Endodermal cell (in vitro differentiated cells): ENCODE measurements at regions not wholly inside any gene's neighbourhood (a gene's known extent, or its start where the extent isn't known, plus 50 kb on each side); places are given as distances from the start of the nearest gene placed in this dataset.

Experiments used
- DNase-seq: peaks from one replicate; pipeline ENCODE4 v3.0.0-alpha.2; 2017
- H3K27ac ChIP-seq: 2 replicates; pipeline ENCODE4 v1.5.1; 2013; ENCODE audit warnings: mild to moderate bottlenecking, low read depth, low read length, moderate library complexity
- H3K27me3 ChIP-seq: 2 replicates; pipeline ENCODE4 v1.6.1; 2013; ENCODE audit warnings: mild to moderate bottlenecking, low read length, moderate library complexity; ENCODE audit not compliant: insufficient read depth, control insufficient read depth, poor library complexity, severe bottlenecking
- H3K36me3 ChIP-seq: 2 replicates; pipeline ENCODE4 v1.7.0; 2013; ENCODE audit warnings: mild to moderate bottlenecking, low read length, moderate library complexity; ENCODE audit not compliant: control insufficient read depth, insufficient read depth
- H3K4me1 ChIP-seq: one replicate; pipeline ENCODE4 v1.7.0; 2013; ENCODE audit warnings: low read length; ENCODE audit not compliant: control insufficient read depth, insufficient read depth
- H3K4me3 ChIP-seq: 2 replicates; pipeline ENCODE4 v1.5.1; 2013; ENCODE audit warnings: mild to moderate bottlenecking, low read length, moderate library complexity
- H3K9ac ChIP-seq: 2 replicates; pipeline ENCODE4 v1.6.1; 2013; ENCODE audit warnings: mild to moderate bottlenecking, low read length, moderate library complexity; ENCODE audit not compliant: poor library complexity, severe bottlenecking; ENCODE audit errors: extremely low read depth
- H3K9me3 ChIP-seq: 2 replicates; pipeline ENCODE4 v1.6.1; 2013; ENCODE audit warnings: mild to moderate bottlenecking, low read length, moderate library complexity; ENCODE audit not compliant: control insufficient read depth
- H3K27ac Mint-ChIP-seq: 2 replicates; pipeline ENCODE4 v1.8.0; 2020; ENCODE audit warnings: mixed read lengths
- H3K27me3 Mint-ChIP-seq: 2 replicates; pipeline ENCODE4 v1.8.0; 2021; ENCODE audit warnings: mild to moderate bottlenecking, mixed read lengths; ENCODE audit not compliant: insufficient read depth
- H3K36me3 Mint-ChIP-seq: 2 replicates; pipeline ENCODE4 v1.8.0; 2020; ENCODE audit warnings: low read depth, mixed read lengths
- H3K4me1 Mint-ChIP-seq: 2 replicates; pipeline ENCODE4 v1.8.0; 2020; ENCODE audit warnings: mixed read lengths
- H3K4me3 Mint-ChIP-seq: 2 replicates; pipeline ENCODE4 v1.8.0; 2020; ENCODE audit warnings: mild to moderate bottlenecking, moderate library complexity, mixed read lengths
- H3K9me3 Mint-ChIP-seq: 2 replicates; pipeline ENCODE4 v1.8.0; 2020; ENCODE audit warnings: mild to moderate bottlenecking, mixed read lengths
- WGBS, 2 experiments: methylation state at CpG; one replicate each; pipeline versions ENCODE4 v1.1.5 to v1.1.7; 2013; ENCODE audit warnings: missing lambda C conversion rate in 2 of 2, mixed read lengths in 1 of 2; ENCODE audit not compliant: insufficient coverage in 1 of 2, insufficient read length in 1 of 2; 5-methylcytosine and 5-hydroxymethylcytosine counted together
- TF ChIP-seq, protein P1 (sequence below): fragments of 200-600 bp; sonication (generic); conservative IDR thresholded peaks from 2 replicates; pipeline ENCODE4 v1.5.0; 2021; ENCODE audit warnings: antibody characterized with exemption, mild to moderate bottlenecking

DNA sequence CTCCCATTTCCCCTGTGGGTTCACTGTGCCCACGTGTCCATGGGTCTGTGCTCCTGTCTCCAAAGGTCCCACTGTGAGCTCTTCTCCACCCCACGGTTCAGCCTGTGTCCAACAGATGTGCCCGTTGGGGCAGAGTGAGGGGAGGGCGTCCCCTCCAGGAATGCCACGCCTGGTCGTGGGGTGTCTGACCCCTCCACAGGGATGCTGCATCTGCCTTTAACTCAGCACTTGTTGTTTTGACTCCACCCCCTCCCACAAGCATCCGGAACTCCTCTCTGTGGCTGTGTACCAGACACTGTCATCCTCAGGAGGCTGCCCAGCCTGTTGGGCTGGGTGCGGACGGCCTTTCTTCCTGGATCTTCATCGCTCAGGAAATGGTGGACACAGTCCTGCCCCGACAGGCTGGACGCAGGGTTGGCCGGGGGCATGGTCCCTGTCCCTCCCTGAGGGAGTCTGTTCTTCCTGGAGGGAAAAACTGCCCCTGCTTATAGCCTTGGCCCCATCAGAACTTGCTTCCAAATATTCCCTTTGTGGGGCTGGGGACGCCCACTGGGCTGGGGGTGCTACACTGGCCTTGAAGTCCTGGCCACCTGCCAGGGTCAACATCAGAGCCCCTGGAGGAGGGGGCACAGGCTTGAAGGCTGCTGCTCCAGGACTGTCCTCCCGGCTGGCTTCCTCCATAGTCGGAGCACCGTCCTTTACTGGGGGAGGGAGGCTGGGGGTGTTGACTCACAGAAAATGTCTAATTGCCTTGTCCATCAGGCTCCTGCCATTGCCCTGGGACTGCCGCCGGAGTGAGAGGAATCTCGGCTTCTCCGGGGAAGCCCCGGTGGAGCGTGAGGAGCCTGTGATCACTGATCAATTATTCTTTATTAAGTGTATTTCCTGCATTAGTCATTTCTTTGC lies 182.0 kb upstream of the C1orf174 start:
- Histone ChIP-seq H3K9ac (no peak overlapping the region), H3K27ac (peak overlapping the region; percentile 44), H3K27me3 (no peaks in the 10 kb centered on the region), H3K36me3 (no peaks in the 10 kb centered on the region), H3K4me3 (no peak overlapping the region), H3K9me3 (peaks cover 4% of the 10 kb centered on the region), H3K4me1 (peaks cover 10% of the 10 kb centered on the region)
- Mint-ChIP-seq H3K4me1 (peaks cover 6% of the 10 kb centered on the region), H3K9me3 (peaks cover 25% of the 10 kb centered on the region), H3K27ac (no peak overlapping the region), H3K4me3 (no peak overlapping the region), H3K36me3 (no peaks in the 10 kb centered on the region), H3K27me3 (no peaks in the 10 kb centered on the region)
- WGBS, 2 experiments, result 83 to 91% methylated on average over 10 to 23 of the region's 23 CpGs
- TF ChIP-seq, protein P1, sequence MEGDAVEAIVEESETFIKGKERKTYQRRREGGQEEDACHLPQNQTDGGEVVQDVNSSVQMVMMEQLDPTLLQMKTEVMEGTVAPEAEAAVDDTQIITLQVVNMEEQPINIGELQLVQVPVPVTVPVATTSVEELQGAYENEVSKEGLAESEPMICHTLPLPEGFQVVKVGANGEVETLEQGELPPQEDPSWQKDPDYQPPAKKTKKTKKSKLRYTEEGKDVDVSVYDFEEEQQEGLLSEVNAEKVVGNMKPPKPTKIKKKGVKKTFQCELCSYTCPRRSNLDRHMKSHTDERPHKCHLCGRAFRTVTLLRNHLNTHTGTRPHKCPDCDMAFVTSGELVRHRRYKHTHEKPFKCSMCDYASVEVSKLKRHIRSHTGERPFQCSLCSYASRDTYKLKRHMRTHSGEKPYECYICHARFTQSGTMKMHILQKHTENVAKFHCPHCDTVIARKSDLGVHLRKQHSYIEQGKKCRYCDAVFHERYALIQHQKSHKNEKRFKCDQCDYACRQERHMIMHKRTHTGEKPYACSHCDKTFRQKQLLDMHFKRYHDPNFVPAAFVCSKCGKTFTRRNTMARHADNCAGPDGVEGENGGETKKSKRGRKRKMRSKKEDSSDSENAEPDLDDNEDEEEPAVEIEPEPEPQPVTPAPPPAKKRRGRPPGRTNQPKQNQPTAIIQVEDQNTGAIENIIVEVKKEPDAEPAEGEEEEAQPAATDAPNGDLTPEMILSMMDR, result no peak
- DNase-seq, result no peak

DNA sequence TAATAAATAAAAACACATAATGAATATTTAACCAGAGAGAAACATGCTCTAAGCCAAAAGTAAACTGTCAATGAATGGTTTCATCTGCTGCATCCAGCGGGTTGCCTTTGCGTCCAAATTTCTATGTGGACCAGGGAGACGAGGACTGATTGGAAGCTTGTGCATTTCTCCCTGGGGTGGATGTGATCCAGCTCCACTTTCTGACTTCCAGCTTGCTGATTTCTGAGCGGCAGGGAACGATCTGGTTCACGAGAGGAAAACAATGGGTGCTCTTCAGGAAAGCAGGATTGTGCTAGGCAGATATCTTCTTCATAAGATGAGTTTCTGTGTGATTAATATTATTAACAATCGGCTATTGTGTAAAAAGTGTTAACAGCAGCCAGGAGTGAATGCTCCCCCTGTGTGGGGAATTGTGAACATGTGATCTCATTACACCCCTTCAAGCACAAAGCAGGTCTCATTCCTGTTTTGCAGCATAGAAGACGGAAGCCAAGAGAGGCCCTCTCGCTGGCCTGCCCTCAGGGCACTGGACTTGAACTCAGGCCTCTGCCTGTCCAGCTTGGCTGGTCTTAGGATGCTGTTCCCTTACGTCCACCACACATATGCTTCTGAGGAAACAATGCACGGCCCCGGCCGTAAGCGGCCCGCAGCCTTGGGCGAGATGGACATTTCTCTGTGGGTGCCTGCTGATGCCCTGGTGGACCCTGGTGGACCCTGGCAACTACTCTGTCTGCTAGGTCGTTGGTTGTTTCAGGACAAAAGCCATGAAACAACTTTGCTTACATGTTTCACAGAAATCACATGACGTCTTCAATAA lies 183.4 kb upstream of the C1orf174 start:
- Mint-ChIP-seq H3K9me3 (peaks cover 23% of the 10 kb centered on the region), H3K4me3 (no peak overlapping the region), H3K4me1 (peaks cover 6% of the 10 kb centered on the region), H3K27ac (no peak overlapping the region), H3K27me3 (no peaks in the 10 kb centered on the region), H3K36me3 (no peaks in the 10 kb centered on the region)
- DNase-seq, result no peak
- no peaks in the 10 kb centered on the region for H3K36me3 ChIP-seq
- 88 to 89% methylated on average over 11 to 18 of the region's 18 CpGs for WGBS, 2 experiments
- TF ChIP-seq, protein P1, result no peak
- no peaks in the 10 kb centered on the region for H3K27me3 ChIP-seq
- peak overlapping the region; percentile 74 for H3K27ac ChIP-seq
- H3K9me3 ChIP-seq, result peaks cover 4% of the 10 kb centered on the region
- H3K4me1 ChIP-seq, result peaks cover 10% of the 10 kb centered on the region
- H3K4me3 ChIP-seq, result no peak overlapping the region
- H3K9ac ChIP-seq, result no peak overlapping the region

DNA sequence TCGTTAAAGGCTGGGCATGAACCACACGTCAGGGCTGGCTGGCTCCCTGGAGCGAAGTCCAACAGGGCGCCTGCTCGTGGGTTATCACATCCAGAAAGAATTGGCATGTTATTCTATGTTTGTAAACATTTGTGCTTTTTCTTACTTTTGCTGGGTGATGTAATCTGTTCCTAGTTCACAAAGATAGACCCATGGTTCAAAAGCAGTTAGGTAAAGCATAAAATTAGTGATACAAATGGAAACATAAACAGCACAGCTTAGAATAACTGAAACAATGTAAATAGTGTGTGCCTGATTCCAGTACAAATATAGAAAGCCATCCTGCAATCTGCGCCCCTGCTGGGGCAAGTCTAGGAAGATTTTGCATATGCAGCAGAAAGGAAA lies 184.0 kb upstream of the C1orf174 start:
- H3K9ac ChIP-seq, result no peak overlapping the region
- H3K36me3 ChIP-seq, result no peaks in the 10 kb centered on the region
- Mint-ChIP-seq H3K4me3 (no peak overlapping the region), H3K27me3 (no peaks in the 10 kb centered on the region), H3K4me1 (peaks cover 6% of the 10 kb centered on the region), H3K9me3 (peaks cover 22% of the 10 kb centered on the region), H3K36me3 (no peaks in the 10 kb centered on the region), H3K27ac (no peak overlapping the region)
- TF ChIP-seq, protein P1, result no peak
- WGBS, 2 experiments, result 91 to 95% methylated on average over 6 of the region's 6 CpGs
- H3K27ac ChIP-seq, result no peak overlapping the region
- H3K4me1 ChIP-seq, result peaks cover 10% of the 10 kb centered on the region
- peaks cover 4% of the 10 kb centered on the region for H3K9me3 ChIP-seq
- no peak overlapping the region for H3K4me3 ChIP-seq
- H3K27me3 ChIP-seq, result no peaks in the 10 kb centered on the region
- DNase-seq, result no peak
